Effector memory CD8-positive, alpha-beta T cell (primary cell): ENCODE measurements at regions not wholly inside any gene's neighbourhood (a gene's known extent, or its start where the extent isn't known, plus 50 kb on each side); places are given as distances from the start of the nearest gene placed in this dataset.
A peak's percentile ranks its signal among the peaks of the same experiment; 100 is the strongest.

Experiments
- ATAC-seq: fragments of 150-1000 bp; cut with Tn5 transposase; replicated peaks from 2 replicates; pipeline ENCODE4 v1.10.0; 2021; ENCODE audit warnings: mild to moderate bottlenecking, moderate library complexity
- DNase-seq, 3 experiments: peaks; one replicate each; pipeline ENCODE4 v3.0.0; 2021
- H3K27ac Mint-ChIP-seq, 2 donors: one replicate each; pipeline ENCODE4 v1.8.0; 2022; ENCODE audit warnings: mild to moderate bottlenecking in 2 of 2, mixed read lengths in 2 of 2, moderate library complexity in 2 of 2
- H3K27me3 Mint-ChIP-seq, 2 donors: one replicate each; pipeline ENCODE4 v1.8.0; 2022; ENCODE audit warnings: mixed read lengths in 2 of 2
- H3K36me3 Mint-ChIP-seq: one replicate; pipeline ENCODE4 v1.8.0; 2022; ENCODE audit warnings: mild to moderate bottlenecking, moderate library complexity, mixed read lengths; ENCODE audit not compliant: insufficient read depth
- H3K4me1 Mint-ChIP-seq, 2 donors: one replicate each; pipeline ENCODE4 v1.8.0; 2022; ENCODE audit warnings: low read depth in 2 of 2, mixed read lengths in 2 of 2
- H3K4me3 Mint-ChIP-seq, 2 donors: one replicate each; pipeline ENCODE4 v1.8.0; 2022; ENCODE audit warnings: mild to moderate bottlenecking in 2 of 2, mixed read lengths in 2 of 2, moderate library complexity in 2 of 2
- H3K9me3 Mint-ChIP-seq, 2 donors: one replicate each; pipeline ENCODE4 v1.8.0; 2022; ENCODE audit warnings: mixed read lengths in 2 of 2

DNA sequence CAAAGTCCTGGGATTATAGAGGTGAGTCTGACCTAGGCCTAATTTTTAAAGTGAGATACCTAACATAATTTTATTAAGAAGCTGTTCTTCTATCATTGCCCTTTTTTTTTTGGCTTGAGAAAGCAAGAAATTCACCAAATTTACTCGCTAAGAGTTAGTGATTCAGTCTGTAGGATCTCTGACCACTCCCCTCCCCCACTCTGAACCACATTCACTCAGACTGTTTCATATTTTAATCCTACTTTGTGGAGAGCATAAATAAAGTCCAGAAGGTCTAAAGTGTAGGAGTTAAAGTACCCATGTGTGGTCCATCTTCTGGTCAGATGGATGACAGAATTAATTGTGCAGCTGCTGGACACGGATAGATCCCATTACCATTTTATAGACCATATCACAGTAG lies 115.8 kb upstream of the MGAT5 start:
- ATAC-seq = no peak
- Mint-ChIP-seq H3K36me3 (peaks cover 15% of the 10 kb centered on the region), H3K27me3 (no peaks in the 10 kb centered on the region), H3K4me3 (no peak overlapping the region), H3K4me1 (peaks cover 64 to 72% of the 10 kb centered on the region in 2 donors), H3K9me3 (no peaks in the 10 kb centered on the region), H3K27ac (peak overlapping the region in 1 of 2 donors; percentile 66)
- no peak for DNase-seq

DNA sequence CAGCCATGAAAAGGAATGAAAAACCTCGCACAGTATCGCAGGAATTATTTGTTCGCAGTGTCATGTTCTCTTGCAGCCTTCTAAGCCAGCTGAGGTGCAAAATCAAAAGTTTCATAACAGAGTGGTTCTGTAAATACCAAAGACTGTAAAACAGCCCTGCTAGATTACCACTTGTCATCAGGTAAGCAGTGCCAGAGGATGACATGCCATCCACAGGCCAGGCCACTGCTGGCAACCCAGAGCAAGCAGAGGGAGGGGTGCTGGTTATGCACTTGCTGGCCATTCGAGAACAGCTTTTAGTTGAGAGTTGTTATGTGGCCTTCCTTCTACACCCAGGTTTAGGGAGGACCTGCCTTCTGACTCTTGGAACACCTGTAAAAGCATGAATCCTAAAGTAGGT lies 114.3 kb upstream of the MGAT5 start:
- H3K27me3 Mint-ChIP-seq = no peaks in the 10 kb centered on the region
- ATAC-seq (no peak), DNase-seq (no peak)
- H3K27ac Mint-ChIP-seq = peak overlapping the region in 1 of 2 donors; percentile 84
- no peak overlapping the region for H3K4me3 Mint-ChIP-seq
- no peaks in the 10 kb centered on the region for H3K9me3 Mint-ChIP-seq
- H3K4me1 Mint-ChIP-seq = peaks cover 71 to 76% of the 10 kb centered on the region in 2 donors
- peaks cover 16% of the 10 kb centered on the region for H3K36me3 Mint-ChIP-seq

DNA sequence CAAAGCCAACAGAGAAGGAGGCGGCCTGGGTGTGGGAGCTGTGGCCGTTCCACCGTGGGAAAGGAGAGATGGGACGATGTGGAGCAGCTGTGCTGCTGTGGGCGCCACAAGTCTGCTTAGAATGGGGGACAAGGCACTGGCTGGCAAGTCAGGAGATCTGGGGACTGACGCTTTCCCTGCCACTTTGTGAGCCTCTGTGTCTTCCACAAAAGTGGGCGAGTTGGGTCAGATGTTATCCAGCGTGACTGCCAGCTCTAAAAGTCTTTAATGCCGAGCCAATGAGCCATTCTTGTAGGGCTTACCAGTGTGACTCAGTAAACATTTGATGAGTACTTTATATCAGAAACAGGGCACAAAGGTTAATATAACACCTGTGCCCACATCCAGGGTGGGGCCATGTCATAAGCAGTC lies 113.6 kb upstream of the MGAT5 start:
- no peak overlapping the region for H3K4me3 Mint-ChIP-seq
- H3K27me3 Mint-ChIP-seq = no peaks in the 10 kb centered on the region
- peaks cover 75 to 76% of the 10 kb centered on the region in 2 donors for H3K4me1 Mint-ChIP-seq
- ATAC-seq (no peak), DNase-seq (no peak)
- no peaks in the 10 kb centered on the region for H3K9me3 Mint-ChIP-seq
- peak overlapping the region; percentile 76 to 84 for H3K27ac Mint-ChIP-seq
- peaks cover 14% of the 10 kb centered on the region for H3K36me3 Mint-ChIP-seq

GRCh38 chr2:134141598-134142340 lies 112.1 kb upstream of the MGAT5 start:
- H3K36me3 Mint-ChIP-seq = peaks cover 14% of the 10 kb centered on the region
- peak overlapping the region; percentile 76 to 84 for H3K27ac Mint-ChIP-seq
- no peaks in the 10 kb centered on the region for H3K9me3 Mint-ChIP-seq
- peak overlapping the region; percentile 4 to 41 for H3K4me3 Mint-ChIP-seq
- no peaks in the 10 kb centered on the region for H3K27me3 Mint-ChIP-seq
- DNase-seq (no peak), ATAC-seq (peak; percentile 62)
- peaks cover 78 to 84% of the 10 kb centered on the region in 2 donors for H3K4me1 Mint-ChIP-seq

GRCh38 chr2:134142341-134142738 lies 111.5 kb upstream of the MGAT5 start:
- Mint-ChIP-seq H3K27ac (peak overlapping the region; percentile 76 to 84), H3K4me3 (no peak overlapping the region), H3K9me3 (no peaks in the 10 kb centered on the region), H3K36me3 (peaks cover 10% of the 10 kb centered on the region), H3K27me3 (no peaks in the 10 kb centered on the region), H3K4me1 (peaks cover 73 to 79% of the 10 kb centered on the region in 2 donors)
- ATAC-seq = no peak
- no peak for DNase-seq

- Mint-ChIP-seq H3K4me3 (peak overlapping the region in 1 of 2 donors; percentile 9), H3K27ac (peak overlapping the region; percentile 76 to 84), H3K4me1 (peaks cover 72 to 77% of the 10 kb centered on the region in 2 donors), H3K36me3 (peaks cover 9% of the 10 kb centered on the region), H3K9me3 (no peaks in the 10 kb centered on the region), H3K27me3 (no peaks in the 10 kb centered on the region)
- no peak for ATAC-seq
- DNase-seq = no peak
Observed at GRCh38 chr2:134142903-134143302, 111.0 kb upstream of the MGAT5 start.

GRCh38 chr2:134143568-134143967 lies 110.3 kb upstream of the MGAT5 start:
- Mint-ChIP-seq H3K4me1 (peaks cover 70 to 76% of the 10 kb centered on the region in 2 donors), H3K4me3 (no peak overlapping the region), H3K27ac (peak overlapping the region; percentile 3 to 84), H3K9me3 (no peaks in the 10 kb centered on the region), H3K27me3 (no peaks in the 10 kb centered on the region), H3K36me3 (peaks cover 9% of the 10 kb centered on the region)
- DNase-seq = no peak
- ATAC-seq = no peak

- H3K4me3 Mint-ChIP-seq = no peak overlapping the region
- H3K27ac Mint-ChIP-seq = peak overlapping the region in 1 of 2 donors; percentile 3
- no peaks in the 10 kb centered on the region for H3K27me3 Mint-ChIP-seq
- peaks cover 12% of the 10 kb centered on the region for H3K36me3 Mint-ChIP-seq
- no peak for DNase-seq
- no peak for ATAC-seq
- H3K9me3 Mint-ChIP-seq = no peaks in the 10 kb centered on the region
- H3K4me1 Mint-ChIP-seq = peaks cover 66 to 72% of the 10 kb centered on the region in 2 donors
Observed at GRCh38 chr2:134144081-134144596, 109.7 kb upstream of the MGAT5 start.

GRCh38 chr2:134144651-134145050 lies 109.2 kb upstream of the MGAT5 start:
- Mint-ChIP-seq H3K9me3 (no peaks in the 10 kb centered on the region), H3K36me3 (peaks cover 14% of the 10 kb centered on the region), H3K27ac (peak overlapping the region in 1 of 2 donors; percentile 21), H3K4me1 (peaks cover 65 to 75% of the 10 kb centered on the region in 2 donors), H3K4me3 (no peak overlapping the region), H3K27me3 (no peaks in the 10 kb centered on the region)
- ATAC-seq (no peak), DNase-seq (no peak)

GRCh38 chr2:134145519-134145918 lies 108.4 kb upstream of the MGAT5 start:
- no peaks in the 10 kb centered on the region for H3K9me3 Mint-ChIP-seq
- DNase-seq (no peak), ATAC-seq (no peak)
- peaks cover 14% of the 10 kb centered on the region for H3K36me3 Mint-ChIP-seq
- H3K4me1 Mint-ChIP-seq = peaks cover 63 to 75% of the 10 kb centered on the region in 2 donors
- peak overlapping the region; percentile 21 to 44 for H3K27ac Mint-ChIP-seq
- no peak overlapping the region for H3K4me3 Mint-ChIP-seq
- H3K27me3 Mint-ChIP-seq = no peaks in the 10 kb centered on the region

- ATAC-seq (no peak), DNase-seq (no peak)
- Mint-ChIP-seq H3K27ac (peak overlapping the region; percentile 21 to 44), H3K4me1 (peaks cover 58 to 69% of the 10 kb centered on the region in 2 donors), H3K27me3 (no peaks in the 10 kb centered on the region), H3K9me3 (no peaks in the 10 kb centered on the region), H3K36me3 (peaks cover 14% of the 10 kb centered on the region), H3K4me3 (no peak overlapping the region)
Observed at GRCh38 chr2:134146161-134146560, 107.7 kb upstream of the MGAT5 start.

DNA sequence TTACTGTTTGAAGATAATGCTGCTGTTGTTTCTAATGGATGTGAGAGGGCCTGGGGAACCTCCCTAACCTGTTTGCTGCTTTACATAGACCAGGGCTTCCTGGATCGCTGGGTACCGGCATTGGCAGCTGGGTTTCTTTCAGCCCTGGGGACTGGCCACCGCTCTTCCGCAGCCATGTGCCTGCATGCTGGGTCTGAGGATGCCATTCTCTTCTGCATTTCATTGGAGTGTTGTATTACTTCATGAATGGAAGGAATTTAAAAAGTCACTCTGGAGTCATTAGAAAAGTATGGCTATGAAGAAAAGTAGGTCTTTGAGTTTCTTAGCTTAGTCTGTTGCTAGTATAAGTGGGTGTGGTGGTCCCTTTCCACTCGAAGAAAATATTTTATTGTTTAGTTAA lies 107.3 kb upstream of the MGAT5 start:
- peaks cover 14% of the 10 kb centered on the region for H3K36me3 Mint-ChIP-seq
- H3K27ac Mint-ChIP-seq = peak overlapping the region; percentile 21 to 44
- H3K4me3 Mint-ChIP-seq = no peak overlapping the region
- no peaks in the 10 kb centered on the region for H3K27me3 Mint-ChIP-seq
- H3K9me3 Mint-ChIP-seq = no peaks in the 10 kb centered on the region
- no peak for DNase-seq
- ATAC-seq = no peak
- peaks cover 53 to 65% of the 10 kb centered on the region in 2 donors for H3K4me1 Mint-ChIP-seq

DNA sequence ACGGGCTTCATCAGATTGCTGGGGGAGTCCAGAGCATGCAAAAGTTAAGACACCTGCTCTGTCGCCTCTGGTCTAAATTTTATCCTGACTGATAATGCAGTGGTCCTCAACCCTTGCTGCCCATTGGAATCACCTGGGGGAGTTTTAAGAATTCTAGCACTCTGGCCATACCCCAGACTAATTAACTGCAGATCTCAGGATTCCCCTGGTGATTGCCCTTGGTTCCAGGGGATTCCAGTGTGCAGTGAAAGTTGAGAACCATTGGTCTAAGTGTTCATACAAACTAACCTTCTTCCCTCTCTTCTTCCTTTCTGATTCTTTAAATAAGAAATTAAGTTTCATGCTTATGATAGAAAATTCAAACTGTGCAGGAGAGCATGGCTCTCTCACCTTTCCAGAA lies 105.7 kb upstream of the MGAT5 start:
- Mint-ChIP-seq H3K27me3 (no peaks in the 10 kb centered on the region), H3K4me3 (no peak overlapping the region), H3K36me3 (peaks cover 12% of the 10 kb centered on the region), H3K27ac (peak overlapping the region; percentile 47 to 69), H3K4me1 (peaks cover 39 to 54% of the 10 kb centered on the region in 2 donors), H3K9me3 (no peaks in the 10 kb centered on the region)
- no peak for DNase-seq
- no peak for ATAC-seq

- peak overlapping the region; percentile 47 to 69 for H3K27ac Mint-ChIP-seq
- peaks cover 31 to 46% of the 10 kb centered on the region in 2 donors for H3K4me1 Mint-ChIP-seq
- no peak overlapping the region for H3K4me3 Mint-ChIP-seq
- ATAC-seq (no peak), DNase-seq (no peak)
- peaks cover 7% of the 10 kb centered on the region for H3K36me3 Mint-ChIP-seq
- no peaks in the 10 kb centered on the region for H3K9me3 Mint-ChIP-seq
- H3K27me3 Mint-ChIP-seq = no peaks in the 10 kb centered on the region
Observed at GRCh38 chr2:134148843-134149472, 104.9 kb upstream of the MGAT5 start.
